ENCODE measurements at regions not wholly inside any gene's neighbourhood (a gene's known extent, or its start where the extent isn't known, plus 50 kb on each side); places are given as distances from the start of the nearest gene placed in this dataset.

DNA sequence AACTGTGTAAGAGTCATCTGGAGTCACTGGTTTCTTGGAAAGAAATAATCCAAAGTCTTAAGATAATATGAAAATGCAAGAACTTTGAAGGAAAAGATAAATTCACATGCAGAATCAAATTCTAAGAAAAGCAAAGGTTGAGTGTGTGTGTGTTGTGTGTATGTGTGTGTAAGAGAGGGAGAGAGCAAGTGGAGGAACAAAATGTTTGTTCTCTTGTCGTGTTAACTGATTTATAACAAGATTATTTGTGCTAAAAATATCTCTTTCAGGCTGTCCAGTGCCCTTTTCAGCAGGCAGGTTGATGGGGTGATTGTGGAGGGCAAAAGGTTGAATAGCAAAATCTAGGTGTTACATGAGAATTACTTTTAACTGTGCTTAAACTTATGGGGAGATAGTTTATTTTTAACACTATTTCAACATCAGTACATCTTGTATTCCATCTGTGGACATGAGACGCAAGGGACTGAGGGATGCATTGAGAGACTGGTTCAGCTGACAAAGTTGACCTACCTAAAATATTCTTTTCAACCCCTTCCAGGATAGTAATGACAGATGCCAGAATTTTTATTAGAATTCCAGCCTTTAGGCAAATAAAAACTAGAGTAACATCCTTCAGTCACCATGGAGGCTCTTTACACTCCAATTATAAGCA, 342.4 kb upstream of the CD180 start:
- TF ChIP-seq EZH2 (IDR thresholded peaks at IDR 0.05) (no peak), CTCF (IDR thresholded peaks at IDR 0.05) (no peak), EZH2phosphoT487 (IDR thresholded peaks at IDR 0.05) (no peak)

All from neural progenitor cell (in vitro differentiated cells).